GM23338 (cell line): ENCODE measurements at regions not wholly inside any gene's neighbourhood (a gene's known extent, or its start where the extent isn't known, plus 50 kb on each side); places are given as distances from the start of the nearest gene placed in this dataset.

Experiments
- ATAC-seq: fragments of 200-7000 bp; cut with Tn5 transposase; 3 replicates; pipeline ENCODE4 v1.9.1; 2020
- DNase-seq: peaks from one replicate; pipeline ENCODE4 v3.0.0-alpha.2; 2015; ENCODE audit warnings: low spot score
- H2AFZ ChIP-seq: fragments of 200-600 bp; sonication (generic); 2 replicates; pipeline ENCODE4 v1.8.0; 2016; ENCODE audit warnings: antibody characterized with exemption, mild to moderate bottlenecking, moderate library complexity
- H3F3A ChIP-seq: fragments of 200-600 bp; sonication (generic); replicated peaks from 2 replicates; pipeline ENCODE4 v1.8.0; 2017; ENCODE audit warnings: antibody characterized with exemption, mixed run types, low read depth
- H3K27ac ChIP-seq: fragments of 200-600 bp; sonication (generic); 2 replicates; pipeline ENCODE4 v1.6.1; 2016; ENCODE audit warnings: low read depth
- H3K27me3 ChIP-seq: fragments of 200-600 bp; sonication (generic); 2 replicates; pipeline ENCODE4 v1.8.0; 2016; ENCODE audit warnings: mild to moderate bottlenecking, mixed run types, moderate library complexity; ENCODE audit not compliant: insufficient read depth
- H3K36me3 ChIP-seq: fragments of 200-600 bp; sonication (generic); 2 replicates; pipeline ENCODE4 v1.8.0; 2016; ENCODE audit warnings: mild to moderate bottlenecking; ENCODE audit not compliant: insufficient read depth
- H3K4me1 ChIP-seq: fragments of 200-600 bp; sonication (generic); 2 replicates; pipeline ENCODE4 v1.8.0; 2016; ENCODE audit warnings: mild to moderate bottlenecking, moderate library complexity; ENCODE audit not compliant: insufficient read depth
- H3K4me2 ChIP-seq: fragments of 200-600 bp; sonication (generic); 2 replicates; pipeline ENCODE4 v1.7.1; 2017; ENCODE audit warnings: mixed run types
- H3K4me3 ChIP-seq: fragments of 200-600 bp; sonication (generic); 2 replicates; pipeline ENCODE4 v1.6.1; 2016; ENCODE audit warnings: mixed run types
- H3K79me2 ChIP-seq: fragments of 200-600 bp; sonication (generic); replicated peaks from 2 replicates; pipeline ENCODE4 v1.8.0; 2017; ENCODE audit warnings: mild to moderate bottlenecking; ENCODE audit not compliant: insufficient read depth
- H3K9me2 ChIP-seq: fragments of 200-600 bp; sonication (generic); 2 replicates; pipeline ENCODE4 v1.8.0; 2017; ENCODE audit not compliant: insufficient read depth
- H4K20me1 ChIP-seq: fragments of 200-600 bp; sonication (generic); replicated peaks from 2 replicates; pipeline ENCODE4 v1.8.0; 2017; ENCODE audit warnings: mild to moderate bottlenecking; ENCODE audit not compliant: insufficient read depth
- H3K27ac Mint-ChIP-seq: 2 replicates; pipeline ENCODE4 v1.8.0; 2020; ENCODE audit warnings: inconsistent platforms, mild to moderate bottlenecking, moderate library complexity, mixed read lengths
- H3K27me3 Mint-ChIP-seq: 3 replicates; pipeline ENCODE4 v1.8.0; 2022; ENCODE audit warnings: low read depth, mild to moderate bottlenecking, moderate library complexity, mixed read lengths, inconsistent platforms; ENCODE audit not compliant: insufficient read depth, poor library complexity
- H3K36me3 Mint-ChIP-seq: 3 replicates; pipeline ENCODE4 v1.8.0; 2021; ENCODE audit warnings: low read depth, mild to moderate bottlenecking, inconsistent platforms, moderate library complexity, mixed read lengths
- H3K4me1 Mint-ChIP-seq: 3 replicates; pipeline ENCODE4 v1.8.0; 2020; ENCODE audit warnings: mild to moderate bottlenecking, inconsistent platforms, mixed read lengths
- H3K4me3 Mint-ChIP-seq: 3 replicates; pipeline ENCODE4 v1.8.0; 2021; ENCODE audit warnings: moderate library complexity, mild to moderate bottlenecking, inconsistent platforms, mixed read lengths
- H3K9me3 Mint-ChIP-seq: 3 replicates; pipeline ENCODE4 v1.8.0; 2020; ENCODE audit warnings: moderate library complexity, mild to moderate bottlenecking, inconsistent platforms, mixed read lengths
- JUNB ChIP-seq: IDR thresholded peaks from one replicate; pipeline ENCODE4 v1.6.1; 2016; ENCODE audit warnings: antibody characterized with exemption; ENCODE audit not compliant: unreplicated experiment
- NANOG ChIP-seq: IDR thresholded peaks from 2 replicates; pipeline ENCODE4 v1.6.1; 2016; ENCODE audit warnings: antibody characterized with exemption, borderline replicate concordance
- ZNF114 ChIP-seq: fragments of 250-450 bp; sonication (Bioruptor Pico); IDR thresholded peaks from 2 replicates; pipeline ENCODE4 v1.5.0; 2020; ENCODE audit warnings: mild to moderate bottlenecking, moderate library complexity
- ZNF331 ChIP-seq: fragments of 250-450 bp; sonication (Bioruptor Pico); IDR thresholded peaks from 2 replicates; pipeline ENCODE4 v1.5.0; 2020; ENCODE audit warnings: low read depth, mild to moderate bottlenecking, moderate library complexity
- ZNF462 ChIP-seq: fragments of 250-450 bp; sonication (Bioruptor Pico); IDR thresholded peaks from 2 replicates; pipeline ENCODE4 v1.5.0; 2020; ENCODE audit warnings: mild to moderate bottlenecking, moderate library complexity
- TF ChIP-seq, protein P1 (sequence below): IDR thresholded peaks from 2 replicates; pipeline ENCODE4 v1.6.1; 2016; ENCODE audit warnings: antibody characterized with exemption

DNA sequence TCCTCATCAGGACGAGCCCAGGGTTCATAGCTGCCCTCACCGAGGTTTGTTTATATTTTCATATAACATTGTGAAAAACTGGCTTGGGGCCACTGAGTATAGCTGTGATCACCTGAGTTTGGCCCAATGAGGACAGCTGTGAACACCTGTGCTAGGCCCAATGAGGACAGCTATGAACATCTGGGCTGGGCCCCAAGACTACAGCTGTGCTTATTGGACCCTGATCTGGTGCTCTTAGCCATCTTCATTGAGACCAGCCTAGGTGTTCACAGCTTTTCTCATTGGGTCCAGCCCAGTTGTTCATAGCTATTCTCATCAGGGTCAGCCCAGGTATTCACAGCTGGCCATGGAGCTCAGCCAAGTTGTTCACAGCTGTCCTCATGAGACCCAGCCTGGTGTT, 1167.3 kb downstream of the UQCRFS1 start:
- no peak for ATAC-seq
- Mint-ChIP-seq H3K36me3 (no peaks in the 10 kb centered on the region; the same call in 2 of the 3 replicates), H3K4me1 (no peaks in the 10 kb centered on the region), H3K4me3 (no peak overlapping the region), H3K27me3 (peaks cover 6% of the 10 kb centered on the region), H3K9me3 (peaks cover 32% of the 10 kb centered on the region), H3K27ac (no peak overlapping the region)
- no peaks in the 10 kb centered on the region for H3K4me1 ChIP-seq
- no peaks in the 10 kb centered on the region for H4K20me1 ChIP-seq
- no peak overlapping the region for H2AFZ ChIP-seq
- no peak overlapping the region for H3K27ac ChIP-seq
- no peaks in the 10 kb centered on the region for H3K79me2 ChIP-seq
- no peak overlapping the region for H3K4me2 ChIP-seq
- H3K27me3 ChIP-seq: no peaks in the 10 kb centered on the region
- H3K4me3 ChIP-seq: no peak overlapping the region
- no peak for TF ChIP-seq ZNF462 (CRISPR knock-in tag)
- TF ChIP-seq NANOG: no peak
- H3F3A ChIP-seq: no peaks in the 10 kb centered on the region
- no peak for DNase-seq
- H3K9me2 ChIP-seq: peaks cover 26% of the 10 kb centered on the region
- no peaks in the 10 kb centered on the region for H3K36me3 ChIP-seq

GRCh38 chr19:28044477-28044876, 1168.5 kb downstream of the UQCRFS1 start:
- Mint-ChIP-seq H3K9me3 (peaks cover 25% of the 10 kb centered on the region), H3K27me3 (peaks cover 6% of the 10 kb centered on the region), H3K27ac (no peak overlapping the region), H3K4me3 (no peak overlapping the region), H3K4me1 (no peaks in the 10 kb centered on the region), H3K36me3 (no peaks in the 10 kb centered on the region; the same call in 2 of the 3 replicates)
- Histone ChIP-seq H3K4me3 (no peak overlapping the region), H3K27ac (no peak overlapping the region), H3K27me3 (no peaks in the 10 kb centered on the region), H3K79me2 (no peaks in the 10 kb centered on the region), H3K9me2 (peaks cover 19% of the 10 kb centered on the region), H3K4me1 (no peaks in the 10 kb centered on the region), H3F3A (no peaks in the 10 kb centered on the region), H4K20me1 (no peaks in the 10 kb centered on the region), H3K4me2 (no peak overlapping the region), H2AFZ (no peak overlapping the region), H3K36me3 (no peaks in the 10 kb centered on the region)
- no peak for DNase-seq
- ATAC-seq: no peak
- TF ChIP-seq ZNF114 (CRISPR knock-in tag): no peak
- TF ChIP-seq ZNF331 (CRISPR knock-in tag): no peak
- TF ChIP-seq ZNF462 (CRISPR knock-in tag): no peak
- TF ChIP-seq, protein P1, sequence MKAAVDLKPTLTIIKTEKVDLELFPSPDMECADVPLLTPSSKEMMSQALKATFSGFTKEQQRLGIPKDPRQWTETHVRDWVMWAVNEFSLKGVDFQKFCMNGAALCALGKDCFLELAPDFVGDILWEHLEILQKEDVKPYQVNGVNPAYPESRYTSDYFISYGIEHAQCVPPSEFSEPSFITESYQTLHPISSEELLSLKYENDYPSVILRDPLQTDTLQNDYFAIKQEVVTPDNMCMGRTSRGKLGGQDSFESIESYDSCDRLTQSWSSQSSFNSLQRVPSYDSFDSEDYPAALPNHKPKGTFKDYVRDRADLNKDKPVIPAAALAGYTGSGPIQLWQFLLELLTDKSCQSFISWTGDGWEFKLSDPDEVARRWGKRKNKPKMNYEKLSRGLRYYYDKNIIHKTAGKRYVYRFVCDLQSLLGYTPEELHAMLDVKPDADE: no peak
- no peak for TF ChIP-seq JUNB
- TF ChIP-seq NANOG: no peak
